Amygdala (tissue), 56 donors: ENCODE measurements at regions not wholly inside any gene's neighbourhood (a gene's known extent, or its start where the extent isn't known, plus 50 kb on each side); places are given as distances from the start of the nearest gene placed in this dataset.
"Not testable (repeated sequence)": the region's sequence is repeated elsewhere in the genome, so short reads cannot be mapped to it uniquely, and the experiment has no call there.

Experiments
- DNase-seq, 56 donors: peaks; one replicate each; lab custom pipeline; 2025; lab: John Stamatoyannopoulos, UW

DNA sequence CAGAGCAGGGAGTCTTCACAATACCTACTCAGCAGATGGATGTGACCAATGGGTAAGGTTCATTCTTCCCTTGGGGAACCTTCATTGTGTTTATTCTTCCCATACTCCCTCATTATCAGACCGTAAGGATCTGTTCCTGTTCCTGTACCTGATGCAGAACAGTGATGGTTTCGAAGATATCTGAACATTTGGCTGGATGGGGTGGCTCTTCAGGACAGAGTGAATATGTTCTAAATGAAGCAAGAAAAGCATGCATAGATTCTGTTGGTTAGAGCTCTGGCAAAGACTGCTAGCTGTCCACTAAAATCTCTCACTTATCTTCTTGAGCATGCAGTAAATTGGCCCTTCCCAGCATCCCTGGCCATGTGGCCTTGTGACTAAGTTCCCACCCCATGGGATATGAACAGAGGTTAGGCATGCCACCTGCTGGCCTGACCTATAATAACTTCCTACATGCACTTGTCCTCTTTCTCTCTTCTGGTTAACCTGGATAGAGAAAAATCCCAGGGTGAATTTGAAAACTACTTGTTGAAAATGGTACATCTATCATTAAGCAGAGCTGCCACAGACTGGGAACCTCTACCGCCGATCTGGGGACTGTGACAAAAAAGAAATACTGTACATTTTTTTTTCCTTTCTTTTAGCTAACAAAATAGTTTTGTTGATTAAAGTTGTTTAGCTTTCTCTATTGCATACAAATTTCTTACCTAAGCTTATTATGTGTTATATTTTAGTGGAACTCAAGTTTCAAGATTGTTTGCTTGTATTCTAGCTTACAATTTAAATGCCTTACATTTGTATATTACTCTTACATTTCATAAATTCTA, 60.0 kb upstream of the BANK1 start:
- DNase-seq, result peak in 33 of 56 donors; percentile 0 to 60 (median 5)

DNA sequence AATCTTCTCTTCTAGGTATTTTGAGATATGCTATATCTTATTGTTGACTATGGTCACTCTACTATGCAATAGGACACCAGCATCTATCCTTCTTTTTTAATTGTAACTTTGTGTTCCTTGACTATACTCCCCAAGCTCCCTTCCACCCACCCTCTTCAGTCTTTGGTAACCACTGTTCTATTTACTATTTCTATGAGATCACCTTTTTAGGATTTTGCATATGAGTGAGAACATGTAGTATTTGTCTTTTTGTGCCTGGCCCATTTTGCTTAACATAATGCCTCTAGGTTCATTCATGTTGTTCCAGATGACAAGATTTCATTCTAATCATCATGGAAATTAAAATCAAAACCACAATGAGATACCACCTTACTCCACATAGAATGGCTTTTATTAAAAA, 63.3 kb upstream of the BANK1 start:
- DNase-seq, result no peak

DNA sequence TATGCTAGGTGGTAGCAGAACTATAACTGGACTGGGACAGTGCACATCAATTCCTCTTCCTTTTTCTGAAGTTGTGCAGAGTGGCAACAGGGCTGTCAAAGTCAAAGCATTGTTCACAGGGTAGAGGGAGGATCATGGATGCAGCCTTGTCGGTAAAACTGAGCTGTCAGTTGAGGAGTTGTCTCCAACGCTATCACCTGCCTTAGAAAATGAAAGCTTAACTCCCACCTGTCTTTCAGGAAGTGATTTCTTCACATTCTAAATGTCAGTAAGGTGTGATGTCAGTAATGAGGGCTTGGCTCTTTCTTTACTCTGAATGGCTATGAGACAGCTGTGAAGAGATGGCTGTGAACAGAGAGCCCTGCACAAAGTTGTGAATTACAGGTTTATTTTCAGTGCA, 66.4 kb upstream of the BANK1 start:
- DNase-seq, result no peak

DNA sequence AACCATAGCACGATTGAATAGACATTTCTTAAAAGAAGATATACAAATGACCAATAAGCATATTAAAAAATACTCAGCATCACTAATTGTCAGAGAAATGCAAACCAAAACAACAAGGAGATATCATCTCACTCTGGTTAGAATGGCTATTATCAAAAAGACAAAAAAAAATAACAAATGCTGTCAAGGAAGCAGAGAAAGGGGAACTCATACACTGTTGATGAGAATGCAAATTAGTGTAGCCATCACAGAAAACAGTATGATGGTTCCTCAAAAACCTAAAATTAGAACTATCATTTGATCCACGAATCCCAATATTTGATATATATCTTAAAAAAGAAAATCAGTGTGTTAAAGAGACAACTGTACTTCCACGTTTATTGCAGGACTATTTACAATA, 71.7 kb upstream of the BANK1 start:
- DNase-seq, result no peak

DNA sequence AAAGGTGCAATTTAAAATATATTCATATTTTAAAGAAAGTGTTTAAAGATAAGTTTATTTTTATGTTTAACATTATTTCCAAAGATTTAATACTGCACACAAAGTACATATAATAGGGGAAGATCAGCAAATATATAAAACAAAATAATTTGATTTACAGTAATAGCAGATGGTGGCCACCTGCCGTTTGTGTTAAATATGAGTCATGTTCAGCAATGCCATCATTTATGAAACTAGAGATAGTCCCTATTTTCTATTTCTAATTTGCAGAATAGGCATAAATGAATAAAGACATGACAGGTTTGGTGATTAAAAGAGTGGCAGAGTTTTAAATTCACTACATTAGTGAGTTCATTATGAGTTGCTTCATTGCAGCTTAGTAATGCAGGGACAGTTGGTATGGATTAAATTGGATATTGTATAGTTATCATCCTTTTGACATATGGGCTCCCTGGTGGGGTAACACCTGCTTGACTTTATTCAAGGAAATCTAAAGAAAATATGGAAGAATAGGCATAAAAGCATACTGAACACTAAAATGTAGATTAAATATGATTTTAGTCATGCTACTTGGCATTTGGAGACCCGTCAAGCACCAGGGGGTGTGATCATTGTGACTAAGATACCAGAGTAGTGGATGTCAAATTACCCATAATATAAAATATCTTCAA, 78.8 kb upstream of the BANK1 start:
- no peak for DNase-seq

DNA sequence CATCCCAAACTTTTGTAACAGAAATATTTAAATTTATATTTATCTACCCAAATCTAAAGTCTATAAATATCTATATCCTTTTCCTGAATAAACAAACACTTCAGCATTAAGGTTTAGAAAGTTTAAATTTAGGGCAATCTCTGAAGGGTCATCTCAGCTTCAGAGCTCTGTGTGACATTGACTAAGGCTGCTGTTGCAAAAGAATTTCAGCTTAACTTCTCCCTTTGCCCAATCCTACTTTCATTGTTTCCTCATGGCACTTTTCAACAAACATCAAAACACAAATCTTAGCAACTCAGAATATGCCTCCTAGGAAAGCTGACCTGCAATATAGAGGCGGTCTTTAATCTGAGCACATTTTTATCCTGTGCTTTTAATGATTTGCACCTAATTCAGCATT, 79.7 kb upstream of the BANK1 start:
- DNase-seq, result no peak

DNA sequence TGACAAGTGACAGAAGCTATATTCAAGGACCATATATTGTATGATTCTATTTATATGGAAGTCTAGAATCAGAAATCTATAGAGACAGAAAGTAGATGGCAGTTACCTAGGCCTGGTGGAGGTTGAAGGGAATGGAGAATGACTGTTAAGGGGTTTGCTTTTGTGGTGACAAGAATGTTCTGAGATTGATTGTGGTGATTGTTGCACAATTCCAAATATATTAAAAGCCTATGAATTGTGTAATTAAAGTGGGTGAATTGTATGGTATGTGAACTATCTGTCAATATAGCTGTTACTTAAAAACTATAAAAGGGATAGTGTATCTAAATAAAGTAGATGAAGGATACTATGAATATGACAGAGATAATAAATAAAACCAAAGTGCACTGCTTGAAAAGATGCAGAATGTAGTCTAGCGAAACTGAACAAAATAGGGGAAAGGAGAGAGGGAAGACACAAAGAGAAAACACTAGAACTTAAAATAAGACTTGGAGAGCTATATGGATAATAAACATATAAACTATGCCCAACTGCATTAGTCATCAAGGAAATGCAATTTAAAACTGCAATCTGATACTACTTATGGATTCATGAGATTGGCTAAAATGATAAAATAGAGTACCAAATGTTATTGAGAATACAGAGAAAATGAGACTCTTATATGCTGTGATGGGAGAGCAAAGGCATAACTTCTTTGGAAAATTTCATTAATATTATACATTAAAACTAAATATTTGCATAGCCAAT, 82.1 kb upstream of the BANK1 start:
- no peak for DNase-seq

DNA sequence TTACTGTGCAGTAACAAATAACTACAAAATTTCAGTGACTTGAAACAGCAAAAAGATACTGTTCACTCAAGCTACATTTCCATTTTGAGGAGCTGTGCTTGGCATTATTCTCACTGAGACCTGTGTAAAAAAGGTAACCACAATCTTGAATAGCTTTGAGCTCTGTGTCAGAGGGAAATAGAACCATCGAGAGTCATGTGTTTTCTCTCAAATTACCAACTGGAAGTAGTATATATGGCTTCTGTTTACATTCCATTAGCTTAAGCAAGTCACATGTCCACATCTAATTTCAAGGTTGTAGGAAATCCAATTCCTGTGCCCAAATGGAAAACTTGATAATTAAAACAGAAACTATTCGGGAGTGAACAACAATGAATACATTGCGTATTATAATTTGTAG, 82.9 kb upstream of the BANK1 start:
- no peak for DNase-seq

DNA sequence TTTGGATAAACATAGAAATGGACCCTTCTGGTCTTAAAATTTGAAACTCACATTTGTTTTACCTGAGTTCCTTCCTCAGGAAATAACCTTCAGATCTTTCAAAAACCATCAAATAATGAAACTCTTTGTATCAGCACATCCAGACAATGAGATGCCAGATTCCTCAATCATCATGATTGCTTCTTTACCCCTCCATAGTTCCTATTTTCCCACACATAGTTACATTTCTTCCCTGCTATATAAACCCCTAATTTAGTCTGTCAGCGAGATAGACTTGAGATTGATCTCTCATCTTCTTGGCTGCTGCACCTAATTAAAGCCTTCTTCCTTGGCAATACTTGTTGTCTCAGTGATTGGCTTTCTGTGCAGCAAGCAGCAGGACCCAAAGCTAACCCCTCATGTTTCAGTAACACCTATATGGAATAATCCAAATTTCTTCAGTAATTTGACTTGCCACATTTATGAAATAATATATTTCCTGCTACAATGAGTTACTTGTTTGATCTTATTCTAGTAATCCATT, 83.9 kb upstream of the BANK1 start:
- no peak for DNase-seq

DNA sequence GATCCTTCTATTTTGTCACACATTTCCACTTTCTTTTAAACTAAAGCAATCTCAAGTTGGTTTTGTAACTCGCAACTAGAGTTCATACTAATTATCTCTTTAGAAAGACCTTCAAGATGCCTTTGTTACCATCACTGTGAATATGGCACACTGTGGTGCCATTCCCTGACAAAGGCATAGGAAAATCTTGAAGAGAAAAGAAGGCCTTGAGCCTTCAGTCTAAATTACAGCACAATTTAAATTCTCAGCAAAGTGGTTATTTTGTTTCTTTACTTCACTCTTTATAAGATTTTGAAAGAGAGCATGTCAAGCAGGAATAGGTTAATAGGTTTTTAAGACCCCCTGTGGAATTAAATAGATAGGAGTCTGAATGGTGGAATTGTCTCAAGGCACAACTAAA, 89.0 kb upstream of the BANK1 start:
- DNase-seq, result no peak

DNA sequence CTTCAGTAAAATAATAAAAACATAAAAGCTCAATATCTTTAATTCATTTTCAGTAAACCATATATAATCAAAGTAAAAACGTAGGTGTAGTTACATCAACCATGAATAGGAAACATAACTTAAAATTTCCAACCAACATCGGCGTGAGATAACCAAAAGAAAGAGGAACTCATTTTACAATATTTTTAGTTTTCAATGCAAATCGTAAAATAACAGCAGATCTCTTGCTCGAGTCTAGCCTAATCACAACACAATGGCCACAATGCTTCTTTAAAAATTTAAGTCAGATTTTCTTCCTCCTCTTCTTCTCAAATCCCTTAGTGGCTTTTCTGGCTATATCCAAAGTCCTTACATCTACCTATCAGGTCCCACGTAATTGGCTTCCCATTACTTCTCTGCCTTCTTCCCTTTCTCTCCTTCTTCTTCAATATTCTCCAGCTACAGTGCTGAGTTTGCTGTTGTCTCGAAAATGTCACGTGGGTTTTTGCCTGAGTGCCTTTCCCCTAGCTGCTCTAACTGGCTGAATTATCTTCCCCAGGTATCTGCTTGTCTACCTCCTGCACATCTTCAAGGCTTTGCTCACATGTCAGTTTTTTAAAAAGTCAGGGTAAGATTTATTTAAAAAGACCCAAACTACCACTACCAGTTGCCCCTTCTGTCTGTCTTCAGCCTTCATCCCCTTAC, 90.9 kb upstream of the BANK1 start:
- no peak for DNase-seq

DNA sequence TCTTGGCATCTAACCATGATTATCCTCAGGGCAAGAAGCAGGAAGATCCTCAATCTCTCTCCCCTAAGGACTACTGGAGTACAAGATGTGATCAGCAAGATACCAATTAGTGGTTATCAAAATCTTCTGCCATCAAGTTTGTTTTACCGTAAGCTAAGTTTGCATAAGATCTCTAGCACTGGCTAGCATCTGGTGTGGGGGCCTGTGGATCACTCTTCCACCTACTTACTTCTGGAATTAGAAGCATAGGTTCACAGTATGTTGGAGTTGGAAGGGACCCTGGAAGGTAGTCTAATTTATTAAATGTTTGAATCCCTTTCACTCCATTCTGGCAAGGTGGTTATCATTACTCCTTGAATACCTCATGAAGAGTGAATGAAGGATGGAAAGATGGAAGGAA, 93.3 kb upstream of the BANK1 start:
- peak in 7 of 56 donors; percentile 1 to 17 (median 5) for DNase-seq

DNA sequence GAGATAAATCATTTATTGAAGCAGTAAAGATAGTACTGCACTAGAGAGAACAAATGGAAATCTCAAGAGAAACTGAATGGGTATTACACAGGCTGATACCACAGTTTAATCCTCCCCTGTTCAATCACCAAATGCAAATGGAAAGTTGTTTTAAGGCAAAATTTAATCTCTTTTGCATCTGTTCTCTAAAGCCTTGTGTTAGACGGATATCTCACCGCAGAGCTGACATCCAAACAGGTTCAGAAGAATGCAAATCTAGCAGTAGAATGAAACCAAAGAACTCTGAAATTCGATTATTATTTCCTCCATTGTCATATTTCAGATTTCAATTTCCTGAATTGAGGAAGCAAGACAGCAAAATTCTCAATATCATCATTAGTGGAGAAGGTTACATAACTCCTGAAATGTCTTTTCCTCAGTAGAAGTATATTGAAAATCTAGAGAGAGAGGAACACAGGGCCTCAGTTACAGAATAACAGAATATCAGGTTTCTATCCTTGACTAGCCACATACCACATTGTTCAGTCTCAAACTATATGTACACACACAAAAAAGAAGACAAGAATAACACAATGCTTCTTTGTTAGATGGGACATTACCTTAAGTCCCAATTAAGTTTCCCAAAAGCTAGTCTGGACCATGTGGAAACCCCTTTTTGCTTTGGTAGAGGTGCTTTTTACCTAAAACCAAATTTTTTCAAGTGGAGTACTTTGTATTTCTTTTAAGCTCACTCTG, 94.1 kb upstream of the BANK1 start:
- no peak for DNase-seq

DNA sequence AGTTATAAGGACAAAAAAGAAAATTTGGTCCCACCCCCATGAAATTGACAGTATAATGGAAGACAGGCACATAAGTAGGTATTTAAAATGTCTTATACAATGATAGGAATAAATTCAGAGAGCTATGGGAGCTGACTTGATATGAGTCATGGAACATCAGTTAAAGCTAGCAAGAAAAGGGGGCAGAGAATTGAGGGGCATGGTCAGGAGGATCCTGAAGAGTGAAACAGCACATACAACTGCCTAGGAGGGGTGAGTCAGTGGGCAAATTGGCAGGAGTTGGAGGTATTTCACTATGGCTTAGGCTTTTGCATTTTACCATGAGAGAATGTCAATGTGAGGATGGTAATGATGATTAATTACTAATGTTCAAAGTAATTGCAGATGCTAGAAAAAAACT, 95.4 kb upstream of the BANK1 start:
- no peak for DNase-seq

DNA sequence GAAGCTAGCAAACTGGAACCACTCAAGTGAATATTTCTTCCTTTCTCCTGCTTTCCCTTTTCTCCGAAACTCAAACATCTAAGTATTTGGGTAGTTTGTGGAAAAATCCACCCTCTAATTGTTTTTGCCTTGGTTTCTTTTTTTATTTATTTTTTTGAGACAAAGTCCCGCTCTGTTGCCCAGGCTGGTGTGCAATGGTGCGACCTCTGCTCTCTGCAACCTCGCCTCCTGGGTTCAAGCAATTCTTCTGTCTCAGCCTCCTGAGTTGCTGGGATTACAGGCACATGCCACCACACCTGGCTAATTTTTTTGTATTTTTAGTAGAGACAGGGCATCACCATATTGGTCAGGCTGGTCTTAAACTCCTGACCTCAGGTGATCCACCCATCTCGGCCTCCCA, 96.1 kb upstream of the BANK1 start:
- DNase-seq, result not testable (repeated sequence)

DNA sequence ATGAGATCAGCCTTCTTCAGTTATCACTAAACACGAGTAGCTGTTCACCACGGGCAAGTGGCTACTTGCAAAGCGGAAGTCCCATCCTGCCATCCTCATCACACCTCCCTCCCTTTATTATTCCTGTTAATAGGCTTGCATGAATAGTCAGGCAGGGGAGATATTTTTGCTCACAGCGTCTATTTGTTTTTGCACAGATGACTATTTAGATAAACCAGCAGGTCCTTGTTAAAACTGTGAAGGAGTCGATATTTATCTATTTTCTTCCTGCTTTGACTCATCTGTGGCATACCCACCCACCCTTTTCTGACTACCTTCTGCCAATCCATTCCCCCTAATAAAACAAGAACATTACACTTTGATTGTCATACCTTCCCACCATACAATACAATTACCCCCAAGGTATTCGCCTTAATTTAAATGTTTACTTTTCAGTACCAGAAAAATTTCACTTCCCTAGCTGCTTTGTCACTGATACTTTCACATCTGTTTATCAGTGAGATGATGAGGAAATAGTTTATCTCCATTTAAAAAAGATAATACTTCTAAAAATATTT, 96.6 kb upstream of the BANK1 start:
- peak in 3 of 56 donors; percentile 1 to 5 (median 2) for DNase-seq

DNA sequence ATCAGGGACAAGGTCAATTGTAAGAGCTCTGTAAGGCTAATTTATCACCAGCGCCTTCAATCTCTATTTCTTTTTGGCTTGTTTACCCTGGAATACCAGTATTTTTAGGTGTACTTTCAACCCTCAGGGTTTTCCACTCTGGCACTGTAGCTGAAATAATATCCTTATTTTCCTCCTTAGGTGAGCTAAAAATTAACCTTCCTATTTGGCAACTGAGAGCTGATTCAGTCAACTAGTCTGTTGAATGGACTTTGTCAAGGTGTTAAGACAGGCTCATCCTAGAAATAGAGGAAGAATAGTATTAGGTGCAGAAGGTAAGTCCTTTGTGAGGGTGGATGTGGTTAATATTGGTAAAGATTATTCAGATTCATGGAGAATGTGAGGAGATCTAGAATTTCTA, 101.3 kb upstream of the BANK1 start:
- no peak for DNase-seq

DNA sequence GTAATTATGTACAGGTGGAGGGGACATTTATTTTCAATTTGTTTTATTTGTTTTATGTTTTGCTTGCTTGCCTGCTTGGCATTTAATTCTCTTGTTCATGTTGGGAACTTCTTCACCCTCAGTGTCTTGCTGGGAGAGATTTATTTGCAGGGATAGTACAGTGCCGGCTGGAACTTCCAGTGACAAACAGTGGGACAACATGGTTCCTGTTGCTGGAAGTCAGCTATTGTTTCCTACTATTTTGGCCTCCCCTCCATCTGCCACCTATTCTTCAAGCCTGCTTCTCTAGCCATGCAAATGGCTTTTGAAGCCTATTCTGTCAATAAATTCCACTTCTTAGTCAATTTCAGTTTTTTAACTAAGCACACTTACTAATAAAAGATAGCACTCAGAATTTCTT, 105.4 kb upstream of the BANK1 start:
- no peak for DNase-seq

DNA sequence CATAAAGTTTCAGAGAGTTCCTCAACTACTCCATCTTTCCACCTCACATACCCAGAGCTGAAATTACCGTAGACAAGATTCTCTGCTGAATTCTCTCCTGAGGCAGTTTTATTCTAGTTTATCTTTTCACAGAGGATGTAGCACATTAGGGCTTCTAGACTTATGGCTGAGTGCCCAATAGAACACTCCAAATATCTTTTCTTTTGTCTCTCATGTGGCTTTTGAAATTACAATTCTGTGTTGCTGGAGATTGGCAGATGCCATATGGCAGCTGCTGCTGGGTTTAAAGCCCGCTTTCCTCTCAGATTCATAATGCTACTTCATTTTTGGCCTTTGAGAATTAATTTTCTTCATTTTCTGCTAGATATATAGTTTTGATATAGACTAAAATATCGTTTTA, 107.6 kb upstream of the BANK1 start:
- no peak for DNase-seq

DNA sequence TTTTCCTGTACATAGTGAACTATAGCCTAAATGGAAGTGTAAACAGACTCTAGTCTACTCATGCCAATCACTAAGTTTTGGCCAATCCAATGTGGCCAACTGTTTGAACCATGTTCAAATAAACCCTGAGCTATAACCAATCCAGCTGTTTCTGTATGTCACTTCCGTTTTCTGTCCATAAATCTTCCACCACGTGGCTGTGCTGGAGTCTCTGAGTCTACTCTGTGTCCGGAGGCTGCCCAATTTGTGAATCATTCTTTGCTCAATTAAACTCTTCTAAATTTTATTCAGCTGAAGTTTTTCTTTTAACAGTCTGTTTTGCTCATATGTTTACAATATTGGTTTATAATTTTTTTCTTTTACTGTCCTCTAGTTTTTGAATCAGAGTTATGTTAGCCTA, 112.3 kb upstream of the BANK1 start:
- no peak for DNase-seq
